Esophagus squamous epithelium (tissue), 4 donors: ENCODE measurements at regions not wholly inside any gene's neighbourhood (a gene's known extent, or its start where the extent isn't known, plus 50 kb on each side); places are given as distances from the start of the nearest gene placed in this dataset.

ENCODE experiments used
- POLR2A ChIP-seq, 4 donors: fragments of 450-650 bp; IDR thresholded peaks; one replicate each; pipeline ENCODE4 v1.6.1; 2017; ENCODE audit warnings: antibody characterized with exemption in 4 of 4, mild to moderate bottlenecking in 4 of 4, moderate library complexity in 3 of 4
- TF ChIP-seq, protein P1 (sequence below), 6 experiments: fragments of 450-650 bp in 4 of 6; fragments of 200-600 bp in 2 of 6; sonication (generic) in 2 of 6; IDR thresholded peaks; one replicate each; pipeline ENCODE4 v1.5.1; 2016 to 2019; ENCODE audit warnings: antibody characterized with exemption in 6 of 6, mild to moderate bottlenecking in 4 of 6, moderate library complexity in 4 of 6

DNA sequence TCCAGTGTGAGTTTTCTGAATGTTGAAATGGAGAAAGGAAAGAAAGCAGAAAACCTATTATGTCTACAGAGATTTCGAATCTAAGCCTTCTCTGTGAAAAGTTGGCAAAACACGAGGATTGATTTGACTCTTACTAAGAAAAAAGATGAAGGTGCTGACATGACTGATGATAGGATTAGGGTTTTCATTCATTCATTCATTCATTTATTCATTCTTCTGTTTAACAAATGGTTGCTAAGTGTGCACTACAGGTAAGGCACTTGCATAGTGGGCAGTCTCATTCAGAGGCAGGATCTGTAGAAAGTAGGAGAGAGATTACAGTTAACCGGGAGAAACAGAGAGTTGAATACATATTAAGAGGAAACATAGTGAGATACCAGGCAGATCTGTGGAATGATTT lies 137.1 kb downstream of the ZNF365 start:
- TF ChIP-seq, protein P1, sequence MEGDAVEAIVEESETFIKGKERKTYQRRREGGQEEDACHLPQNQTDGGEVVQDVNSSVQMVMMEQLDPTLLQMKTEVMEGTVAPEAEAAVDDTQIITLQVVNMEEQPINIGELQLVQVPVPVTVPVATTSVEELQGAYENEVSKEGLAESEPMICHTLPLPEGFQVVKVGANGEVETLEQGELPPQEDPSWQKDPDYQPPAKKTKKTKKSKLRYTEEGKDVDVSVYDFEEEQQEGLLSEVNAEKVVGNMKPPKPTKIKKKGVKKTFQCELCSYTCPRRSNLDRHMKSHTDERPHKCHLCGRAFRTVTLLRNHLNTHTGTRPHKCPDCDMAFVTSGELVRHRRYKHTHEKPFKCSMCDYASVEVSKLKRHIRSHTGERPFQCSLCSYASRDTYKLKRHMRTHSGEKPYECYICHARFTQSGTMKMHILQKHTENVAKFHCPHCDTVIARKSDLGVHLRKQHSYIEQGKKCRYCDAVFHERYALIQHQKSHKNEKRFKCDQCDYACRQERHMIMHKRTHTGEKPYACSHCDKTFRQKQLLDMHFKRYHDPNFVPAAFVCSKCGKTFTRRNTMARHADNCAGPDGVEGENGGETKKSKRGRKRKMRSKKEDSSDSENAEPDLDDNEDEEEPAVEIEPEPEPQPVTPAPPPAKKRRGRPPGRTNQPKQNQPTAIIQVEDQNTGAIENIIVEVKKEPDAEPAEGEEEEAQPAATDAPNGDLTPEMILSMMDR (IDR thresholded peaks at IDR 0.05) = no peak
- TF ChIP-seq POLR2A (IDR thresholded peaks at IDR 0.05) = no peak
